Glutamatergic neuron (in vitro differentiated cells): ENCODE measurements at regions not wholly inside any gene's neighbourhood (a gene's known extent, or its start where the extent isn't known, plus 50 kb on each side); places are given as distances from the start of the nearest gene placed in this dataset.

Experiments
- DNase-seq: peaks from one replicate; pipeline ENCODE4 v3.0.0; 2022
- H3K27ac Mint-ChIP-seq: one replicate; pipeline ENCODE4 v1.8.0; 2020; ENCODE audit warnings: mild to moderate bottlenecking, mixed read lengths, inconsistent platforms; ENCODE audit not compliant: unreplicated experiment
- H3K27me3 Mint-ChIP-seq: one replicate; pipeline ENCODE4 v1.8.0; 2020; ENCODE audit warnings: mild to moderate bottlenecking, moderate library complexity, mixed read lengths, inconsistent platforms; ENCODE audit not compliant: unreplicated experiment
- H3K36me3 Mint-ChIP-seq: one replicate; pipeline ENCODE4 v1.8.0; 2020; ENCODE audit warnings: mild to moderate bottlenecking, mixed read lengths, inconsistent platforms; ENCODE audit not compliant: unreplicated experiment
- H3K4me1 Mint-ChIP-seq: one replicate; pipeline ENCODE4 v1.8.0; 2020; ENCODE audit warnings: mild to moderate bottlenecking, low read depth, mixed read lengths, inconsistent platforms; ENCODE audit not compliant: unreplicated experiment
- H3K4me3 Mint-ChIP-seq: one replicate; pipeline ENCODE4 v1.8.0; 2020; ENCODE audit warnings: mild to moderate bottlenecking, mixed read lengths, inconsistent platforms; ENCODE audit not compliant: unreplicated experiment
- H3K9me3 Mint-ChIP-seq: one replicate; pipeline ENCODE4 v1.8.0; 2020; ENCODE audit warnings: mild to moderate bottlenecking, moderate library complexity, mixed read lengths, inconsistent platforms; ENCODE audit not compliant: unreplicated experiment
- CTCF ChIP-seq: fragments of 200-600 bp; sonication (generic); IDR thresholded peaks from one replicate; pipeline ENCODE4 v1.5.0; 2021; ENCODE audit not compliant: partially characterized antibody, unreplicated experiment

- H3K9me3 Mint-ChIP-seq: peaks cover 2% of the 10 kb centered on the region
Observed at GRCh38 chr14:84108746-84109457, 1421.0 kb upstream of the FLRT2 start.

DNA sequence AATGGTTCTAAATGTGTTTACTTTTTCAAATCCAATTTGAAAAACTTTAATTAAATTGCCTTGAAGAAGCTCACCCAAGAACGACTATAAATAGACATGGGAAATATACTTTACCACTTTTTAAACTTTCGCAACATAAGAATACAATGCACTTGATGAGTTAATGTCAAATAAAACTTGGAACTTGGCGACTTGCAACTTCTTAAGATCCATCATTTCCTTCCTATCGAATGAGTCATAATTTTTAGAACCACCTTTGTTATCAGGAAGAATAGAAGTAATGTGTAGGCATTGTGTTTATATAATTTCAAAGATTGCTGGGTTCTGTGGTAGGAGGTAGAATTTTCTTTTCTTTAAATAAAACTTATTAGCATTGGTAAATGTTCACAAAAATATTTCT, 1417.4 kb upstream of the FLRT2 start:
- Mint-ChIP-seq H3K27me3 (no peaks in the 10 kb centered on the region), H3K4me1 (no peaks in the 10 kb centered on the region), H3K27ac (no peak overlapping the region), H3K4me3 (no peak overlapping the region), H3K36me3 (no peaks in the 10 kb centered on the region), H3K9me3 (peaks cover under 1% of the 10 kb centered on the region)
- no peak for DNase-seq
- no peak for TF ChIP-seq CTCF

More at GRCh38 chr14:84108746-84109457, 1421.0 kb upstream of the FLRT2 start:
- H3K4me3 Mint-ChIP-seq: no peak overlapping the region
- DNase-seq: no peak
- no peak overlapping the region for H3K27ac Mint-ChIP-seq
- no peak for TF ChIP-seq CTCF
- H3K4me1 Mint-ChIP-seq: no peaks in the 10 kb centered on the region
- no peaks in the 10 kb centered on the region for H3K27me3 Mint-ChIP-seq
- H3K36me3 Mint-ChIP-seq: no peaks in the 10 kb centered on the region

- Mint-ChIP-seq H3K36me3 (no peaks in the 10 kb centered on the region), H3K27ac (no peak overlapping the region), H3K4me3 (no peak overlapping the region), H3K4me1 (no peaks in the 10 kb centered on the region), H3K27me3 (no peaks in the 10 kb centered on the region), H3K9me3 (no peaks in the 10 kb centered on the region)
- TF ChIP-seq CTCF: no peak
- DNase-seq: no peak
Observed at GRCh38 chr14:84125676-84126075, 1404.3 kb upstream of the FLRT2 start.

- no peak for DNase-seq
- TF ChIP-seq CTCF: no peak
- H3K4me1 Mint-ChIP-seq: no peaks in the 10 kb centered on the region
- no peaks in the 10 kb centered on the region for H3K36me3 Mint-ChIP-seq
- no peaks in the 10 kb centered on the region for H3K9me3 Mint-ChIP-seq
- no peak overlapping the region for H3K27ac Mint-ChIP-seq
- no peaks in the 10 kb centered on the region for H3K27me3 Mint-ChIP-seq
- H3K4me3 Mint-ChIP-seq: no peak overlapping the region
Observed at GRCh38 chr14:84127495-84127894, 1402.4 kb upstream of the FLRT2 start.

DNA sequence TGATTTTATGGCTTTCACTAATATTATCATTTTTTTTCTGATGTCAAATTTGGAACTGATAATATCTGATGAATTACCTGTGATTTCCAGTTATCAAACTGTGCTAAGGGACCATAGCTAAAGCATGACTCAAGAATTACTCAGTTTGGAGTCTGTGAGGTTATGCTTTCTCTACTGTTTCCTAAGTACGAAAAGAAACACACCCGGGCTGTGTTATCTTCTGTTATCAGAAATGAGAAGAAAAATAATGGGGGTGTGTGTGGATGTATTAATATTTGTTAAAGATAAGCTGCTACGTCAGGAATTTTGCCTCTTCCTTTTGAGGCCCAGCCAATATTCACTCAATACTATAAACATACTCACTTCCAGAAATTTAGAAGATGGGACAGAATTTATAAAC, 1401.9 kb upstream of the FLRT2 start:
- Mint-ChIP-seq H3K27ac (no peak overlapping the region), H3K4me3 (no peak overlapping the region), H3K9me3 (no peaks in the 10 kb centered on the region), H3K36me3 (no peaks in the 10 kb centered on the region), H3K27me3 (no peaks in the 10 kb centered on the region), H3K4me1 (no peaks in the 10 kb centered on the region)
- no peak for DNase-seq
- TF ChIP-seq CTCF: no peak
